ENCODE measurements at regions not wholly inside any gene's neighbourhood (a gene's known extent, or its start where the extent isn't known, plus 50 kb on each side); places are given as distances from the start of the nearest gene placed in this dataset.

- Histone ChIP-seq H2AFZ (ENCODE audit: low read length) (no peak overlapping the region), H4K91ac (replicated peaks; ENCODE audit: insufficient read length, low read length) (no peak overlapping the region)
- WGBS, 2 experiments (ENCODE audit: extremely low coverage in 1 of 2, insufficient coverage in 1 of 2, insufficient read length in 1 of 2, insufficient replicate concordance in 2 of 2, low coverage in 1 of 2, low lambda C conversion rate in 2 of 2, missing lambda C conversion rate in 1 of 2), result 74% methylated on average over 5 of the region's 5 CpGs; no CpG with 5 or more reads in 1 of the 2 experiments
- no peak for TF ChIP-seq RXRA (IDR thresholded peaks at IDR 0.05; ENCODE audit: insufficient read depth, low read depth, low read length)
Measured at GRCh38 chr20:57985278-57985677, 243.2 kb downstream of the ANKRD60 start.

More at GRCh38 chr20:57985278-57985677, 243.2 kb downstream of the ANKRD60 start:
- Histone ChIP-seq H3K4ac (replicated peaks; ENCODE audit: insufficient read length, low read depth, low read length) (no peak overlapping the region), H3K4me3 (ENCODE audit: extremely low read depth in 1 of 4, insufficient read depth in 2 of 4, low read depth in 3 of 4, low read length in 4 of 4) (no peak overlapping the region), H3K4me1 (replicated peaks in 1 of 4; ENCODE audit: control insufficient read depth in 3 of 4, insufficient read depth in 4 of 4, low read length in 3 of 4) (no peaks in the 10 kb centered on the region), H3K18ac (ENCODE audit: extremely low read depth, low read length) (no peak overlapping the region), H4K5ac (ENCODE audit: insufficient read length, low read depth, low read length) (no peak overlapping the region), H3K23me2 (ENCODE audit: low read depth, low read length) (no peaks in the 10 kb centered on the region), H3K23ac (ENCODE audit: insufficient read length) (no peak overlapping the region), H2AK5ac (ENCODE audit: low read depth, low read length) (0 out of 2 replicates have a peak overlapping the region, but pooled peaks have one; percentile 19), H3K4me2 (ENCODE audit: insufficient read depth in 1 of 2, low read depth in 2 of 2, low read length in 2 of 2) (no peak overlapping the region), H4K20me1 (replicated peaks in 1 of 2; ENCODE audit: control insufficient read depth in 1 of 2, insufficient read depth in 2 of 2, low read length in 2 of 2) (no peaks in the 10 kb centered on the region), H3K14ac (ENCODE audit: insufficient read length) (no peak overlapping the region), H2BK15ac (ENCODE audit: low read length) (no peak overlapping the region), H3K27ac (ENCODE audit: low read depth, low read length) (no peak overlapping the region), H3K36me3 (ENCODE audit: control insufficient read depth in 2 of 4, insufficient read depth in 4 of 4, low read length in 3 of 4) (no peaks in the 10 kb centered on the region), H3K79me2 (ENCODE audit: control insufficient read depth in 1 of 2, insufficient read depth in 2 of 2, low read length in 2 of 2) (no peaks in the 10 kb centered on the region), H3K56ac (replicated peaks; ENCODE audit: insufficient read length, low read depth, low read length) (no peak overlapping the region), H3K79me1 (ENCODE audit: low read depth, low read length) (no peaks in the 10 kb centered on the region), H3K27me3 (replicated peaks in 1 of 4; ENCODE audit: control insufficient read depth in 3 of 4, extremely low read depth in 1 of 4, insufficient read depth in 3 of 4, low read length in 3 of 4) (no peaks in the 10 kb centered on the region; a peak in 1 of 7 replicates), H4K8ac (ENCODE audit: extremely low read depth, insufficient read depth, low read length) (no peak overlapping the region), H3K9me3 (ENCODE audit: insufficient read depth in 2 of 2, low read depth in 1 of 2, low read length in 1 of 2) (no peaks in the 10 kb centered on the region), H2BK5ac (ENCODE audit: low read depth, low read length) (no peak overlapping the region), H2BK20ac (ENCODE audit: low read length) (no peak overlapping the region), H2BK12ac (ENCODE audit: low read depth, low read length) (no peak overlapping the region), H2BK120ac (replicated peaks; ENCODE audit: low read depth, low read length) (no peak overlapping the region), H3K9ac (replicated peaks in 1 of 4; ENCODE audit: extremely low read depth in 1 of 4, low read depth in 3 of 4, low read length in 3 of 4) (no peak overlapping the region)
- ChIA-PET CTCF (ENCODE audit: partially characterized antibody) (interaction anchor here (0.8 to 1.2 kb wide), 3 partner anchors 8 to 108 kb away, joined by 3 to 5 read pairs (median 4); no protein-coding TSS in a partner anchor), POLR2A (ENCODE audit: partially characterized antibody) (no interaction called here)
- FAIRE-seq (no peak), DNase-seq (ENCODE audit: low read depth in 1 of 2, low spot score in 2 of 2) (no peak)

All from H1 (cell line).